DOHH2 (cell line): ENCODE measurements at regions not wholly inside any gene's neighbourhood (a gene's known extent, or its start where the extent isn't known, plus 50 kb on each side); places are given as distances from the start of the nearest gene placed in this dataset.

Source experiments
- H3F3A ChIP-seq: fragments of 200-600 bp; sonication (generic), shearing (Covaris generic); 2 replicates; pipeline ENCODE4 v1.6.0; 2016; ENCODE audit warnings: antibody characterized with exemption, mild to moderate bottlenecking; ENCODE audit not compliant: control insufficient read depth, insufficient read depth
- H3K27ac ChIP-seq: fragments of 200-600 bp; sonication (generic); 2 replicates; pipeline ENCODE4 v1.5.1; 2014; ENCODE audit warnings: low read depth, mild to moderate bottlenecking, low read length, moderate library complexity
- H3K27me3 ChIP-seq: fragments of 200-600 bp; sonication (generic); 2 replicates; pipeline ENCODE4 v1.6.1; 2014; ENCODE audit warnings: mild to moderate bottlenecking, low read length, mixed read lengths; ENCODE audit not compliant: control insufficient read depth
- H3K36me3 ChIP-seq: fragments of 200-600 bp; sonication (generic); 2 replicates; pipeline ENCODE4 v1.6.1; 2014; ENCODE audit warnings: mild to moderate bottlenecking, low read length, moderate library complexity, mixed read lengths; ENCODE audit not compliant: control insufficient read depth
- H3K4me1 ChIP-seq: fragments of 200-600 bp; sonication (generic); 2 replicates; pipeline ENCODE4 v1.6.1; 2014; ENCODE audit warnings: mild to moderate bottlenecking, low read length, mixed read lengths; ENCODE audit not compliant: control insufficient read depth
- H3K4me2 ChIP-seq: fragments of 200-600 bp; sonication (generic); 2 replicates; pipeline ENCODE4 v1.6.0; 2014; ENCODE audit warnings: mild to moderate bottlenecking, low read length, moderate library complexity
- H3K4me3 ChIP-seq: fragments of 200-600 bp; sonication (generic); 2 replicates; pipeline ENCODE4 v1.5.1; 2014; ENCODE audit warnings: mild to moderate bottlenecking, low read length, mixed read lengths
- H3K79me2 ChIP-seq: fragments of 200-600 bp; sonication (generic); 2 replicates; pipeline ENCODE4 v1.6.1; 2014; ENCODE audit warnings: mild to moderate bottlenecking, low read length, mixed read lengths; ENCODE audit not compliant: control insufficient read depth
- H3K9me2 ChIP-seq: fragments of 200-600 bp; sonication (generic); replicated peaks from 2 replicates; pipeline ENCODE4 v1.6.1; 2014; ENCODE audit warnings: mild to moderate bottlenecking, low read length, mixed read lengths; ENCODE audit not compliant: control insufficient read depth
- H3K9me3 ChIP-seq: fragments of 200-600 bp; sonication (generic); 2 replicates; pipeline ENCODE4 v1.6.1; 2014; ENCODE audit warnings: antibody characterized with exemption, low read length, mixed read lengths; ENCODE audit not compliant: control insufficient read depth, insufficient read depth
- H4K20me1 ChIP-seq: fragments of 200-600 bp; sonication (generic); 2 replicates; pipeline ENCODE4 v1.6.0; 2014; ENCODE audit warnings: low read depth, mild to moderate bottlenecking, antibody characterized with exemption, low read length, moderate library complexity; ENCODE audit not compliant: control insufficient read depth, insufficient read depth
- EZH2phosphoT487 ChIP-seq: fragments of 200-600 bp; sonication (generic); IDR thresholded peaks from 2 replicates; pipeline ENCODE4 v1.6.1; 2017; ENCODE audit warnings: borderline replicate concordance, mild to moderate bottlenecking, antibody characterized with exemption, low read length, moderate library complexity, mixed read lengths
- TF ChIP-seq, protein P1 (sequence below): fragments of 200-600 bp; sonication (generic); IDR thresholded peaks from one replicate; pipeline ENCODE4 v1.5.1; 2014; ENCODE audit warnings: antibody characterized with exemption, mild to moderate bottlenecking, low read depth, low read length; ENCODE audit not compliant: poor library complexity, severe bottlenecking

DNA sequence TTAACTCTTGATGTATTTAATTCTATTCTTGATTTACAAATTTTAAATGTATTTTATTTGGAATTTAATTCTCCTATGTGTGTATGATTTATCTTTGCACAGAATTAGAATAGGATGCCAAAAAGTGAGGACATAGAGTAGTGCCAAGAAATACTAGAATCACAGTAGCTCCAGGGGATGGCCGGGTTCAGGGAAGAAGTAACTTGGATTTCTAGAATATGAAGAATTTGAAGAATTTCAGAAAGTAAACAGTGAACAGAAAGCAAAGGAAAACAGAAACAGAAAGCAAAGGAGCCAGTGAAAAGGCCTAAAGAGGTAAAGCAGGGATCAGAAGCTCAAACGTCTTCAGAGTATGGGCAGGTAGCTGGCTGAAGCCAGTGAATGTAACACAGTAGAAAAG lies 1187.6 kb downstream of the RPA4 start:
- Histone ChIP-seq H3F3A (no peaks in the 10 kb centered on the region), H3K79me2 (no peaks in the 10 kb centered on the region), H4K20me1 (no peaks in the 10 kb centered on the region), H3K4me2 (no peak overlapping the region), H3K27me3 (no peaks in the 10 kb centered on the region), H3K27ac (no peak overlapping the region), H3K36me3 (no peaks in the 10 kb centered on the region), H3K4me1 (no peaks in the 10 kb centered on the region), H3K9me3 (no peaks in the 10 kb centered on the region), H3K9me2 (no peaks in the 10 kb centered on the region), H3K4me3 (no peak overlapping the region)
- no peak for TF ChIP-seq EZH2phosphoT487
- TF ChIP-seq, protein P1, sequence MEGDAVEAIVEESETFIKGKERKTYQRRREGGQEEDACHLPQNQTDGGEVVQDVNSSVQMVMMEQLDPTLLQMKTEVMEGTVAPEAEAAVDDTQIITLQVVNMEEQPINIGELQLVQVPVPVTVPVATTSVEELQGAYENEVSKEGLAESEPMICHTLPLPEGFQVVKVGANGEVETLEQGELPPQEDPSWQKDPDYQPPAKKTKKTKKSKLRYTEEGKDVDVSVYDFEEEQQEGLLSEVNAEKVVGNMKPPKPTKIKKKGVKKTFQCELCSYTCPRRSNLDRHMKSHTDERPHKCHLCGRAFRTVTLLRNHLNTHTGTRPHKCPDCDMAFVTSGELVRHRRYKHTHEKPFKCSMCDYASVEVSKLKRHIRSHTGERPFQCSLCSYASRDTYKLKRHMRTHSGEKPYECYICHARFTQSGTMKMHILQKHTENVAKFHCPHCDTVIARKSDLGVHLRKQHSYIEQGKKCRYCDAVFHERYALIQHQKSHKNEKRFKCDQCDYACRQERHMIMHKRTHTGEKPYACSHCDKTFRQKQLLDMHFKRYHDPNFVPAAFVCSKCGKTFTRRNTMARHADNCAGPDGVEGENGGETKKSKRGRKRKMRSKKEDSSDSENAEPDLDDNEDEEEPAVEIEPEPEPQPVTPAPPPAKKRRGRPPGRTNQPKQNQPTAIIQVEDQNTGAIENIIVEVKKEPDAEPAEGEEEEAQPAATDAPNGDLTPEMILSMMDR = no peak

DNA sequence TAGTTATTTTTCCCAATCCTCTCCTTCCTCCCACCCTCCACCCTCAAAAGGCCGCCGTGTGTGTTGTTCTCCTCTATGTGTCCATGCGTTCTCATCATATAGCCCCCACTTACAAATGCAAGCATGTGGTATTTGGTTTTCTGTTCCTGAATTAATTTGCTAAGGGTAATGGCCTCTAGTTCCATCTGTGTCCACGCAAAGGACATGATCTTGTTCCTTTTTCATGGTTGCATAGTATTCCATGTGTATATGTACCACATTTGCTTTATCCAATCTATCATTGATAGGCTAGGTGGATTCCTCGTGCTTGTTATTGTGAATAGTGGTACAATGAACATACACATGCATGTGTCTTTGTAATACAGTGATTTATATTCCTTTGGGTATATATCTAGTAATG lies 1193.7 kb downstream of the RPA4 start:
- no peak for TF ChIP-seq EZH2phosphoT487
- TF ChIP-seq, protein P1 = no peak
- no peaks in the 10 kb centered on the region for H3K9me2 ChIP-seq

DNA sequence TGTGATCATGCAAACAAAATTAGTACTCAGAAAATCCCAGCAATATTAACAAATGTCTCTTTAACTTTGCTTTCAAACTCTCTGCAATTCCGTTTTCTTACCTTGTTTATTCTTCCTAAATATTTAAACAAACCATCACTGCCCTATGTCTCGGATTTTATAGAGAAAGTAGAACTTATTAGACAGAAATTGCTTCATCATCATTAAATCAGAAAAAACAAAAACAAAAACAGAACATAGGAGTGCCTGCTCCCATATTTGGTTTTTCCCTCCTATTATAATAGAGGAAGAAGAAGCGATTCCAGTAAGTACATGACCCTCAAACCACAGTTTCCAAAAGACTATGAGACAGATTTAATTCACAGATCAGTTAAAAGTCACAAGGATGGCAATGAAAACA lies 1228.0 kb downstream of the RPA4 start:
- Histone ChIP-seq H3K9me2 (no peaks in the 10 kb centered on the region), H3K79me2 (no peaks in the 10 kb centered on the region)

More for the DNA sequence above, 1193.7 kb downstream of the RPA4 start:
- H3K36me3 ChIP-seq = no peaks in the 10 kb centered on the region
- no peaks in the 10 kb centered on the region for H3K79me2 ChIP-seq
- H3K4me3 ChIP-seq = no peak overlapping the region
- no peaks in the 10 kb centered on the region for H3K9me3 ChIP-seq
- no peaks in the 10 kb centered on the region for H4K20me1 ChIP-seq
- H3K27ac ChIP-seq = no peak overlapping the region
- no peaks in the 10 kb centered on the region for H3K27me3 ChIP-seq
- no peaks in the 10 kb centered on the region for H3K4me1 ChIP-seq
- H3F3A ChIP-seq = no peaks in the 10 kb centered on the region
- H3K4me2 ChIP-seq = no peak overlapping the region

More for the DNA sequence above, 1228.0 kb downstream of the RPA4 start:
- Histone ChIP-seq H3F3A (no peaks in the 10 kb centered on the region), H3K27ac (no peak overlapping the region), H3K27me3 (no peaks in the 10 kb centered on the region), H3K9me3 (no peaks in the 10 kb centered on the region), H3K36me3 (no peaks in the 10 kb centered on the region), H4K20me1 (no peaks in the 10 kb centered on the region), H3K4me3 (no peak overlapping the region), H3K4me2 (no peak overlapping the region), H3K4me1 (no peaks in the 10 kb centered on the region)
- no peak for TF ChIP-seq EZH2phosphoT487
- TF ChIP-seq, protein P1 = no peak
